ENCODE measurements at regions not wholly inside any gene's neighbourhood (a gene's known extent, or its start where the extent isn't known, plus 50 kb on each side); places are given as distances from the start of the nearest gene placed in this dataset.

- in situ Hi-C loops (cut with HindIII; ENCODE audit: low sequenced_read_pairs): no loop called here
- H3K4me3 ChIP-seq (ENCODE audit: low read depth, low read length): no peak overlapping the region
- TF ChIP-seq CTCF (IDR thresholded peaks at IDR 0.05; ENCODE audit: low read depth, low read length, missing control alignments): no peak
- no peak for DNase-seq (ENCODE audit: low read depth)
Observed at GRCh38 chr4:11593576-11594116, 165.0 kb upstream of the HS3ST1 start.

- DNase-seq (ENCODE audit: low read depth): no peak
- in situ Hi-C loops (cut with HindIII; ENCODE audit: low sequenced_read_pairs): no loop called here
- TF ChIP-seq CTCF (IDR thresholded peaks at IDR 0.05; ENCODE audit: low read depth, low read length, missing control alignments): no peak
Observed at GRCh38 chr4:11592276-11592675, 163.6 kb upstream of the HS3ST1 start.

GRCh38 chr4:11590132-11590531 lies 161.4 kb upstream of the HS3ST1 start:
- in situ Hi-C loops (cut with HindIII; ENCODE audit: low sequenced_read_pairs): no loop called here
- no peak overlapping the region for H3K4me3 ChIP-seq (ENCODE audit: low read depth, low read length)
- no peak for TF ChIP-seq CTCF (IDR thresholded peaks at IDR 0.05; ENCODE audit: low read depth, low read length, missing control alignments)
- no peak for DNase-seq (ENCODE audit: low read depth)

More at GRCh38 chr4:11592276-11592675, 163.6 kb upstream of the HS3ST1 start:
- H3K4me3 ChIP-seq (ENCODE audit: low read depth, low read length): no peak overlapping the region

- in situ Hi-C loops (cut with HindIII; ENCODE audit: low sequenced_read_pairs): no loop called here
- H3K4me3 ChIP-seq (ENCODE audit: low read depth, low read length): no peak overlapping the region
- TF ChIP-seq CTCF (IDR thresholded peaks at IDR 0.05; ENCODE audit: low read depth, low read length, missing control alignments): no peak
- no peak for DNase-seq (ENCODE audit: low read depth)
Observed at GRCh38 chr4:11589676-11590075, 161.0 kb upstream of the HS3ST1 start.

- no peak for TF ChIP-seq CTCF (IDR thresholded peaks at IDR 0.05; ENCODE audit: low read depth, low read length, missing control alignments)
- in situ Hi-C loops (cut with HindIII; ENCODE audit: low sequenced_read_pairs): no loop called here
- DNase-seq (ENCODE audit: low read depth): no peak
- no peak overlapping the region for H3K4me3 ChIP-seq (ENCODE audit: low read depth, low read length)
Observed at GRCh38 chr4:11587797-11588196, 159.1 kb upstream of the HS3ST1 start.

- no peak for DNase-seq (ENCODE audit: low read depth)
- no peak overlapping the region for H3K4me3 ChIP-seq (ENCODE audit: low read depth, low read length)
- TF ChIP-seq CTCF (IDR thresholded peaks at IDR 0.05; ENCODE audit: low read depth, low read length, missing control alignments): no peak
- in situ Hi-C loops (cut with HindIII; ENCODE audit: low sequenced_read_pairs): no loop called here
Observed at GRCh38 chr4:11585506-11585905, 156.8 kb upstream of the HS3ST1 start.

- no peak overlapping the region for H3K4me3 ChIP-seq (ENCODE audit: low read depth, low read length)
- in situ Hi-C loops (cut with HindIII; ENCODE audit: low sequenced_read_pairs): no loop called here
- TF ChIP-seq CTCF (IDR thresholded peaks at IDR 0.05; ENCODE audit: low read depth, low read length, missing control alignments): no peak
- no peak for DNase-seq (ENCODE audit: low read depth)
Observed at GRCh38 chr4:11568511-11568910, 139.8 kb upstream of the HS3ST1 start.
